NCI-H748 treated with DMSO at 0.1 percent for 48 hours (cell line): ENCODE measurements at regions not wholly inside any gene's neighbourhood (a gene's known extent, or its start where the extent isn't known, plus 50 kb on each side); places are given as distances from the start of the nearest gene placed in this dataset.
A peak's percentile ranks its signal among the peaks of the same experiment; 100 is the strongest.
"Not testable (repeated sequence)": the region's sequence is repeated elsewhere in the genome, so short reads cannot be mapped to it uniquely, and the experiment has no call there.

Experiments used
- DNase-seq: peaks from one replicate; lab custom pipeline; 2025; lab: John Stamatoyannopoulos, UW

GRCh38 chr5:28666110-28666509, 1627.7 kb upstream of the CDH9 start:
- no peak for DNase-seq

GRCh38 chr5:28648108-28648507, 1609.7 kb upstream of the CDH9 start:
- no peak for DNase-seq

- no peak for DNase-seq
Measured at GRCh38 chr5:28632607-28633006, 1594.2 kb upstream of the CDH9 start.

- DNase-seq = no peak
Measured at GRCh38 chr5:28603869-28604268, 1565.5 kb upstream of the CDH9 start.

- DNase-seq = no peak
Measured at GRCh38 chr5:28602429-28602828, 1564.0 kb upstream of the CDH9 start.

- DNase-seq = not testable (repeated sequence)
Measured at GRCh38 chr5:28596707-28597106, 1558.3 kb upstream of the CDH9 start.

- DNase-seq = no peak
Measured at GRCh38 chr5:28580616-28581015, 1542.2 kb upstream of the CDH9 start.

- DNase-seq = no peak
Measured at GRCh38 chr5:28576022-28576421, 1537.6 kb upstream of the CDH9 start.

- DNase-seq = no peak
Measured at GRCh38 chr5:28575368-28575767, 1537.0 kb upstream of the CDH9 start.

- no peak for DNase-seq
Measured at GRCh38 chr5:28574606-28575005, 1536.2 kb upstream of the CDH9 start.

GRCh38 chr5:28567048-28567447, 1528.7 kb upstream of the CDH9 start:
- no peak for DNase-seq

GRCh38 chr5:28561522-28561921, 1523.1 kb upstream of the CDH9 start:
- DNase-seq = no peak

- no peak for DNase-seq
Measured at GRCh38 chr5:28558196-28558595, 1519.8 kb upstream of the CDH9 start.

- DNase-seq = no peak
Measured at GRCh38 chr5:28557114-28557513, 1518.7 kb upstream of the CDH9 start.

GRCh38 chr5:28549588-28549987, 1511.2 kb upstream of the CDH9 start:
- no peak for DNase-seq

GRCh38 chr5:28548856-28549255, 1510.5 kb upstream of the CDH9 start:
- DNase-seq = no peak

GRCh38 chr5:28544501-28544900, 1506.1 kb upstream of the CDH9 start:
- no peak for DNase-seq

GRCh38 chr5:28543473-28544098, 1505.2 kb upstream of the CDH9 start:
- peak; percentile 42 for DNase-seq

GRCh38 chr5:28542987-28543386, 1504.6 kb upstream of the CDH9 start:
- no peak for DNase-seq

- DNase-seq = no peak
Measured at GRCh38 chr5:28523888-28524635, 1485.7 kb upstream of the CDH9 start.

GRCh38 chr5:28523416-28523815, 1485.0 kb upstream of the CDH9 start:
- no peak for DNase-seq

GRCh38 chr5:28517691-28518090, 1479.3 kb upstream of the CDH9 start:
- DNase-seq = no peak

- DNase-seq = no peak
Measured at GRCh38 chr5:28516722-28517121, 1478.3 kb upstream of the CDH9 start.

- DNase-seq = no peak
Measured at GRCh38 chr5:28512648-28513047, 1474.3 kb upstream of the CDH9 start.
